Suprapubic skin (tissue), 4 donors: ENCODE measurements at regions not wholly inside any gene's neighbourhood (a gene's known extent, or its start where the extent isn't known, plus 50 kb on each side); places are given as distances from the start of the nearest gene placed in this dataset.

ENCODE experiments used
- CTCF ChIP-seq, 2 donors: fragments of 200-600 bp in 1 of 2; fragments of 450-650 bp in 1 of 2; sonication (generic) in 1 of 2; IDR thresholded peaks; one replicate each; pipeline ENCODE4 v1.5.1; 2016 to 2019; ENCODE audit warnings: antibody characterized with exemption in 2 of 2, mild to moderate bottlenecking in 1 of 2, moderate library complexity in 1 of 2
- EP300 ChIP-seq: sonication (generic); formaldehyde crosslinking; IDR thresholded peaks from one replicate; pipeline ENCODE4 v1.6.1; 2017; ENCODE audit warnings: antibody characterized with exemption
- POLR2AphosphoS5 ChIP-seq, 3 donors: sonication (generic); formaldehyde crosslinking; IDR thresholded peaks; one replicate each; pipeline ENCODE4 v1.6.1; 2017; ENCODE audit warnings: antibody characterized with exemption in 3 of 3

DNA sequence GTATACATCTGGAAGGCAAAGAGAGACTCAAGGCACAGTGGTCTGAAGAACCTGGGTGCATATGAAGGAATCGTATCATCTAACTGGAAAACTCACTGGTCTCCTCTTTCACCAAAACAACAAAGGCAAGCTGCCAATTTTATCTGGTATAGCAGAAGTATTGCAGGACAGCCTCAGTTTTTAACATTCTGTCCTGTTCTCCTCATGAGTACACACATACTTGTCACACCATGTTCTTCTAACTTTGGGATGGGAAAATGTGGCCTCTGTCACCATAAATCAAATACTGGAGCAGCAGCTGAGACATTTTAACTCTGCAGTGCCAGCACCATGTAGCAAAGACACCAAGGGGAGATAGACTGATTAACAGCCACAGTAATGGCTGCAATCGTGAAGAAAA is 199.1 kb upstream of the CNR1 start:
- TF ChIP-seq CTCF (IDR thresholded peaks at IDR 0.05) = no peak
- TF ChIP-seq EP300 = no peak
- peak in 2 of 3 donors; percentile 38 to 53 for TF ChIP-seq POLR2AphosphoS5 (IDR thresholded peaks at IDR 0.05)
